H9 (cell line): ENCODE measurements at regions not wholly inside any gene's neighbourhood (a gene's known extent, or its start where the extent isn't known, plus 50 kb on each side); places are given as distances from the start of the nearest gene placed in this dataset.

Source experiments
- DNase-seq: peaks from one replicate; pipeline ENCODE4 v3.0.0-alpha.2; 2017
- H2AFZ ChIP-seq: one replicate; pipeline ENCODE4 v1.6.1; 2013; ENCODE audit warnings: mild to moderate bottlenecking, low read length, control low read depth, moderate library complexity
- H2AK5ac ChIP-seq: 2 replicates; pipeline ENCODE4 v1.6.1; 2013; ENCODE audit warnings: low read length, control low read depth, mixed read lengths; ENCODE audit not compliant: insufficient read length
- H2BK120ac ChIP-seq: one replicate; pipeline ENCODE4 v1.6.1; 2013; ENCODE audit warnings: low read depth, mild to moderate bottlenecking, low read length, control low read depth, inconsistent platforms; ENCODE audit not compliant: poor library complexity, severe bottlenecking
- H2BK12ac ChIP-seq: 2 replicates; pipeline ENCODE4 v1.6.1; 2013; ENCODE audit warnings: low read length, control low read depth, mixed read lengths, low read depth; ENCODE audit not compliant: insufficient read length
- H2BK15ac ChIP-seq: 2 replicates; pipeline ENCODE4 v1.6.1; 2013; ENCODE audit warnings: low read depth, low read length, control low read depth
- H2BK20ac ChIP-seq: one replicate; pipeline ENCODE4 v1.6.1; 2013; ENCODE audit warnings: low read depth, mild to moderate bottlenecking, low read length, control low read depth, inconsistent platforms; ENCODE audit not compliant: poor library complexity, severe bottlenecking
- H2BK5ac ChIP-seq: 2 replicates; pipeline ENCODE4 v1.6.1; 2013; ENCODE audit warnings: low read length, control low read depth, mixed read lengths; ENCODE audit not compliant: insufficient read length
- H3K14ac ChIP-seq: 2 replicates; pipeline ENCODE4 v1.6.1; 2013; ENCODE audit warnings: low read length, control low read depth; ENCODE audit not compliant: insufficient read depth
- H3K18ac ChIP-seq: 2 replicates; pipeline ENCODE4 v1.6.1; 2013; ENCODE audit warnings: low read depth, mild to moderate bottlenecking, mixed read lengths, low read length, control low read depth; ENCODE audit not compliant: insufficient read length
- H3K23ac ChIP-seq: 2 replicates; pipeline ENCODE4 v1.6.1; 2013; ENCODE audit warnings: low read length, control low read depth, mixed read lengths, low read depth; ENCODE audit not compliant: insufficient read length
- H3K23me2 ChIP-seq: 2 replicates; pipeline ENCODE4 v1.6.1; 2013; ENCODE audit warnings: low read depth, mild to moderate bottlenecking, mixed read lengths, low read length, control low read depth; ENCODE audit not compliant: insufficient read length, poor library complexity, severe bottlenecking
- H3K27ac ChIP-seq: 2 replicates; pipeline ENCODE4 v1.5.1; 2013; ENCODE audit warnings: low read length, control low read depth, mixed read lengths, low read depth; ENCODE audit not compliant: insufficient read length
- H3K27me3 ChIP-seq: 2 replicates; pipeline ENCODE4 v1.6.1; 2013; ENCODE audit warnings: low read length, control low read depth, inconsistent platforms; ENCODE audit not compliant: insufficient read depth
- H3K4ac ChIP-seq: 2 replicates; pipeline ENCODE4 v1.6.1; 2013; ENCODE audit warnings: low read depth, mild to moderate bottlenecking, control low read depth, inconsistent platforms, low read length, moderate library complexity
- H3K4me1 ChIP-seq: 2 replicates; pipeline ENCODE4 v1.6.1; 2013; ENCODE audit warnings: low read length, control low read depth, inconsistent platforms; ENCODE audit not compliant: insufficient read depth
- H3K4me2 ChIP-seq: 2 replicates; pipeline ENCODE4 v1.6.1; 2013; ENCODE audit warnings: low read length, control low read depth, mixed read lengths; ENCODE audit not compliant: insufficient read length, insufficient read depth
- H3K56ac ChIP-seq: 2 replicates; pipeline ENCODE4 v1.6.1; 2013; ENCODE audit warnings: low read depth, mild to moderate bottlenecking, mixed read lengths, low read length, control low read depth; ENCODE audit not compliant: insufficient read length
- H3K79me1 ChIP-seq: 2 replicates; pipeline ENCODE4 v1.6.1; 2013; ENCODE audit warnings: low read depth, mild to moderate bottlenecking, moderate library complexity, low read length, control low read depth, inconsistent platforms; ENCODE audit not compliant: insufficient read depth, poor library complexity, severe bottlenecking
- H3K79me2 ChIP-seq: 2 replicates; pipeline ENCODE4 v1.6.1; 2013; ENCODE audit warnings: low read length, control low read depth, inconsistent platforms; ENCODE audit not compliant: insufficient read depth
- H3K9ac ChIP-seq: 2 replicates; pipeline ENCODE4 v1.6.1; 2013; ENCODE audit warnings: low read length, control low read depth, mixed read lengths; ENCODE audit not compliant: insufficient read length; ENCODE audit errors: extremely low read depth
- H3K9me3 ChIP-seq: one replicate; pipeline ENCODE4 v1.6.1; 2013; ENCODE audit warnings: low read depth, low read length, inconsistent platforms; ENCODE audit not compliant: control insufficient read depth
- H3T11ph ChIP-seq: one replicate; pipeline ENCODE4 v1.6.1; 2013; ENCODE audit warnings: mild to moderate bottlenecking, low read length, control low read depth, inconsistent platforms
- H4K20me1 ChIP-seq: one replicate; pipeline ENCODE4 v1.6.1; 2013; ENCODE audit not compliant: control insufficient read depth, insufficient read length, insufficient read depth
- H4K5ac ChIP-seq: 2 replicates; pipeline ENCODE4 v1.6.1; 2013; ENCODE audit warnings: low read depth, mild to moderate bottlenecking, mixed read lengths, low read length, control low read depth; ENCODE audit not compliant: insufficient read length
- H4K8ac ChIP-seq: replicated peaks from 2 replicates; pipeline ENCODE4 v1.6.1; 2013; ENCODE audit warnings: low read length, control low read depth, mixed read lengths, low read depth; ENCODE audit not compliant: insufficient read length
- H4K91ac ChIP-seq: 2 replicates; pipeline ENCODE4 v1.6.1; 2013; ENCODE audit warnings: low read depth, mild to moderate bottlenecking, moderate library complexity, mixed read lengths, low read length, control low read depth; ENCODE audit not compliant: insufficient read length
- H3K27ac Mint-ChIP-seq, 3 experiments: 2 replicates in 2 of 3; 3 replicates in 1 of 3; pipeline ENCODE4 v1.8.0; 2020 to 2021; ENCODE audit warnings: mixed read lengths in 3 of 3, mild to moderate bottlenecking in 1 of 3, moderate library complexity in 1 of 3
- H3K27me3 Mint-ChIP-seq: 2 replicates; pipeline ENCODE4 v1.8.0; 2021; ENCODE audit warnings: low read depth, mild to moderate bottlenecking, moderate library complexity, mixed read lengths
- H3K36me3 Mint-ChIP-seq, 3 experiments: 2 replicates in 2 of 3; 3 replicates in 1 of 3; pipeline ENCODE4 v1.8.0; 2020 to 2021; ENCODE audit warnings: low read depth in 3 of 3, mixed read lengths in 3 of 3; ENCODE audit not compliant: insufficient read depth in 1 of 3
- H3K4me1 Mint-ChIP-seq, 2 experiments: 2 replicates each; pipeline ENCODE4 v1.8.0; 2020; ENCODE audit warnings: mixed read lengths in 2 of 2
- H3K4me3 Mint-ChIP-seq, 2 experiments: 2 replicates in 1 of 2; 3 replicates in 1 of 2; pipeline ENCODE4 v1.8.0; 2020 to 2021; ENCODE audit warnings: mild to moderate bottlenecking in 2 of 2, mixed read lengths in 2 of 2, moderate library complexity in 1 of 2
- H3K9me3 Mint-ChIP-seq, 2 experiments: 2 replicates in 1 of 2; 3 replicates in 1 of 2; pipeline ENCODE4 v1.8.0; 2020; ENCODE audit warnings: mild to moderate bottlenecking in 2 of 2, mixed read lengths in 2 of 2, moderate library complexity in 1 of 2
- WGBS: extraction: QIAGEN DNeasy Blood & Tissue Kit; methylation state at CpG from one replicate; pipeline ENCODE4 v1.1.7; 2013; ENCODE audit warnings: missing lambda C conversion rate, low lambda C conversion rate, mixed read lengths; ENCODE audit not compliant: insufficient read length; ENCODE audit errors: extremely low coverage; 5-methylcytosine and 5-hydroxymethylcytosine counted together
- TF ChIP-seq, protein P1 (sequence below): fragments of 200-600 bp; sonication (generic); conservative IDR thresholded peaks from 3 replicates; pipeline ENCODE4 v1.8.0; 2021; ENCODE audit warnings: antibody characterized with exemption, mild to moderate bottlenecking

DNA sequence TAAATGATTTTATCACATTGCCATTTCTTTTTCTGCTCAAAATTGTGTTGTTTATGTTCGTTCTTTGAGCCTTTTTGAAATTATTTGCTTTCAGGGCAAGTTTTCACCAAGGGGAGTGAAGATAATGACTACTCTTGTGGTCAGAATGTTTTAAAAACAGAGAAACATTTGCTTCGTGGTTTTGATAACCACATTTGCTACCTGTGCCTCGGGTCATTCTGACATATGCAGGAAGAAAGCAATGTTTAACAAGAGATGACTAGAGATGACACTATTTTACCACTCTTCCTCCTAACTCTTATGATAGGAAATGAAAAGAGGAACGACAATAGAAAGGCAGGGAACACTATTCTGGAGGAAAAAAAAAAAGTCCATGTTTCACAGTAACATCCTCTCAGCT lies 1496.5 kb upstream of the GOT2 start:
- Histone ChIP-seq H3K23ac (no peak overlapping the region), H3K4me1 (no peaks in the 10 kb centered on the region), H4K5ac (no peak overlapping the region), H3K4me2 (no peak overlapping the region), H3K14ac (no peak overlapping the region), H3K18ac (no peak overlapping the region), H3K79me2 (no peaks in the 10 kb centered on the region), H3K4ac (no peak overlapping the region), H2BK5ac (no peak overlapping the region), H3K27ac (no peak overlapping the region), H4K8ac (no peak overlapping the region), H4K20me1 (no peaks in the 10 kb centered on the region), H3K56ac (no peak overlapping the region), H4K91ac (no peak overlapping the region), H2BK120ac (no peak overlapping the region), H3K27me3 (no peaks in the 10 kb centered on the region), H3K23me2 (no peaks in the 10 kb centered on the region), H2AK5ac (no peak overlapping the region), H3T11ph (no peak overlapping the region), H3K9me3 (no peaks in the 10 kb centered on the region), H2BK20ac (no peak overlapping the region), H3K9ac (no peak overlapping the region), H2BK15ac (no peak overlapping the region), H2AFZ (no peak overlapping the region), H3K79me1 (no peaks in the 10 kb centered on the region), H2BK12ac (no peak overlapping the region)
- Mint-ChIP-seq H3K27ac (no peak overlapping the region), H3K9me3 (peaks cover 10 to 12% of the 10 kb centered on the region in 2 experiments; a peak in 4 of 5 replicates), H3K4me3 (no peak overlapping the region), H3K27me3 (no peaks in the 10 kb centered on the region), H3K4me1 (peaks cover 0 to 1% of the 10 kb centered on the region in 2 experiments; a peak in 2 of 4 replicates), H3K36me3 (peaks cover 0 to 12% (median 3%) of the 10 kb centered on the region in 3 experiments; a peak in 2 of 7 replicates)
- TF ChIP-seq, protein P1, sequence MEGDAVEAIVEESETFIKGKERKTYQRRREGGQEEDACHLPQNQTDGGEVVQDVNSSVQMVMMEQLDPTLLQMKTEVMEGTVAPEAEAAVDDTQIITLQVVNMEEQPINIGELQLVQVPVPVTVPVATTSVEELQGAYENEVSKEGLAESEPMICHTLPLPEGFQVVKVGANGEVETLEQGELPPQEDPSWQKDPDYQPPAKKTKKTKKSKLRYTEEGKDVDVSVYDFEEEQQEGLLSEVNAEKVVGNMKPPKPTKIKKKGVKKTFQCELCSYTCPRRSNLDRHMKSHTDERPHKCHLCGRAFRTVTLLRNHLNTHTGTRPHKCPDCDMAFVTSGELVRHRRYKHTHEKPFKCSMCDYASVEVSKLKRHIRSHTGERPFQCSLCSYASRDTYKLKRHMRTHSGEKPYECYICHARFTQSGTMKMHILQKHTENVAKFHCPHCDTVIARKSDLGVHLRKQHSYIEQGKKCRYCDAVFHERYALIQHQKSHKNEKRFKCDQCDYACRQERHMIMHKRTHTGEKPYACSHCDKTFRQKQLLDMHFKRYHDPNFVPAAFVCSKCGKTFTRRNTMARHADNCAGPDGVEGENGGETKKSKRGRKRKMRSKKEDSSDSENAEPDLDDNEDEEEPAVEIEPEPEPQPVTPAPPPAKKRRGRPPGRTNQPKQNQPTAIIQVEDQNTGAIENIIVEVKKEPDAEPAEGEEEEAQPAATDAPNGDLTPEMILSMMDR, result no peak
- DNase-seq, result no peak
- WGBS, result no CpG with 5 or more reads among the region's 4 CpGs
